Glutamatergic neuron (in vitro differentiated cells): ENCODE measurements at regions not wholly inside any gene's neighbourhood (a gene's known extent, or its start where the extent isn't known, plus 50 kb on each side); places are given as distances from the start of the nearest gene placed in this dataset.
A peak's percentile ranks its signal among the peaks of the same experiment; 100 is the strongest.

Experiments used
- DNase-seq: peaks from one replicate; pipeline ENCODE4 v3.0.0; 2022
- H3K27ac Mint-ChIP-seq: one replicate; pipeline ENCODE4 v1.8.0; 2020; ENCODE audit warnings: mild to moderate bottlenecking, mixed read lengths, inconsistent platforms; ENCODE audit not compliant: unreplicated experiment
- H3K27me3 Mint-ChIP-seq: one replicate; pipeline ENCODE4 v1.8.0; 2020; ENCODE audit warnings: mild to moderate bottlenecking, moderate library complexity, mixed read lengths, inconsistent platforms; ENCODE audit not compliant: unreplicated experiment
- H3K36me3 Mint-ChIP-seq: one replicate; pipeline ENCODE4 v1.8.0; 2020; ENCODE audit warnings: mild to moderate bottlenecking, mixed read lengths, inconsistent platforms; ENCODE audit not compliant: unreplicated experiment
- H3K4me1 Mint-ChIP-seq: one replicate; pipeline ENCODE4 v1.8.0; 2020; ENCODE audit warnings: mild to moderate bottlenecking, low read depth, mixed read lengths, inconsistent platforms; ENCODE audit not compliant: unreplicated experiment
- H3K4me3 Mint-ChIP-seq: one replicate; pipeline ENCODE4 v1.8.0; 2020; ENCODE audit warnings: mild to moderate bottlenecking, mixed read lengths, inconsistent platforms; ENCODE audit not compliant: unreplicated experiment
- H3K9me3 Mint-ChIP-seq: one replicate; pipeline ENCODE4 v1.8.0; 2020; ENCODE audit warnings: mild to moderate bottlenecking, moderate library complexity, mixed read lengths, inconsistent platforms; ENCODE audit not compliant: unreplicated experiment
- CTCF ChIP-seq: fragments of 200-600 bp; sonication (generic); IDR thresholded peaks from one replicate; pipeline ENCODE4 v1.5.0; 2021; ENCODE audit not compliant: partially characterized antibody, unreplicated experiment

- Mint-ChIP-seq H3K4me1 (peaks cover 3% of the 10 kb centered on the region), H3K27ac (no peak overlapping the region), H3K27me3 (peaks cover 2% of the 10 kb centered on the region), H3K36me3 (no peaks in the 10 kb centered on the region), H3K9me3 (no peaks in the 10 kb centered on the region), H3K4me3 (no peak overlapping the region)
- peak; percentile 16 for DNase-seq
- no peak for TF ChIP-seq CTCF
These were observed 215.3 kb downstream of the BRINP2 start for GRCh38 chr1:177385760-177386698.

- no peak for DNase-seq
- Mint-ChIP-seq H3K27me3 (peaks cover 2% of the 10 kb centered on the region), H3K36me3 (no peaks in the 10 kb centered on the region), H3K9me3 (no peaks in the 10 kb centered on the region), H3K4me3 (no peak overlapping the region), H3K4me1 (peaks cover 3% of the 10 kb centered on the region), H3K27ac (no peak overlapping the region)
- no peak for TF ChIP-seq CTCF
These were observed 213.7 kb downstream of the BRINP2 start for GRCh38 chr1:177384461-177384860.

GRCh38 chr1:177383715-177384114 is 213.0 kb downstream of the BRINP2 start:
- H3K27ac Mint-ChIP-seq = no peak overlapping the region
- H3K9me3 Mint-ChIP-seq = no peaks in the 10 kb centered on the region
- H3K4me3 Mint-ChIP-seq = no peak overlapping the region
- peaks cover 3% of the 10 kb centered on the region for H3K4me1 Mint-ChIP-seq
- no peak for TF ChIP-seq CTCF
- no peaks in the 10 kb centered on the region for H3K36me3 Mint-ChIP-seq
- DNase-seq = no peak
- H3K27me3 Mint-ChIP-seq = peaks cover 2% of the 10 kb centered on the region

- TF ChIP-seq CTCF = no peak
- DNase-seq = no peak
- no peak overlapping the region for H3K27ac Mint-ChIP-seq
- H3K9me3 Mint-ChIP-seq = peaks cover 2% of the 10 kb centered on the region
- no peak overlapping the region for H3K4me3 Mint-ChIP-seq
- H3K4me1 Mint-ChIP-seq = no peaks in the 10 kb centered on the region
- H3K27me3 Mint-ChIP-seq = peaks cover 5% of the 10 kb centered on the region
- no peaks in the 10 kb centered on the region for H3K36me3 Mint-ChIP-seq
These were observed 207.1 kb downstream of the BRINP2 start for GRCh38 chr1:177377866-177378265.

- TF ChIP-seq CTCF = no peak
- Mint-ChIP-seq H3K27ac (no peak overlapping the region), H3K9me3 (no peaks in the 10 kb centered on the region), H3K4me3 (no peak overlapping the region), H3K36me3 (no peaks in the 10 kb centered on the region), H3K4me1 (no peaks in the 10 kb centered on the region), H3K27me3 (no peaks in the 10 kb centered on the region)
- no peak for DNase-seq
These were observed 197.5 kb downstream of the BRINP2 start for GRCh38 chr1:177368255-177368654.
